ENCODE measurements at regions not wholly inside any gene's neighbourhood (a gene's known extent, or its start where the extent isn't known, plus 50 kb on each side); places are given as distances from the start of the nearest gene placed in this dataset.

DNA sequence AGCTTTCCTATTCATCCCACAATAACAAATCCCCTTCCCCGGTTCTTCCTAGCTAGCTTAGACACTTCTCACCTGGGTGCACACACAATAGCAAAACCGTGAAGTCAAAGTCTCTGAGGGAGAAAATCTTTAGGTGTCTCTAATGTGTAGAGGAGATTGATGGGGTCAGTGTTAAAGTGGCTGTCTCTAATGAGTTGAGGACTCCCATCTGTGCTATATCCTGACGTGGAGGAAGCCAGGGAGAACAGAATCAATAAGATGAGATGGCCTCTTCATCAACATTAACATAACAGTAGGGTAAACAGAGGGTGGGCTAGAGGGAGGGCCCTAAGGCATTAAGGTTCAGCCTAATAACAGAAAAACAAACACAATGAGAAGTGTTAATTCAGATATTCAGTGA lies 120.4 kb downstream of the SLC5A7 start:
- Histone ChIP-seq H2AFZ (ENCODE audit: low read length) (no peak overlapping the region), H4K8ac (ENCODE audit: low read depth, low read length) (no peak overlapping the region), H3K9me3 (replicated peaks in 1 of 2; ENCODE audit: control insufficient read depth in 2 of 2, insufficient read depth in 1 of 2, low read depth in 1 of 2, low read length in 2 of 2) (no peaks in the 10 kb centered on the region), H2BK120ac (ENCODE audit: low read depth, low read length) (no peak overlapping the region), H2AK5ac (ENCODE audit: low read depth, low read length) (no peak overlapping the region), H4K91ac (ENCODE audit: low read depth, low read length, poor library complexity) (no peak overlapping the region), H3K27me3 (ENCODE audit: control insufficient read depth in 3 of 3, insufficient read depth in 3 of 3, low read depth in 1 of 3, low read length in 3 of 3) (no peaks in the 10 kb centered on the region), H3K9ac (ENCODE audit: low read depth, low read length, poor library complexity) (no peak overlapping the region), H3K4ac (ENCODE audit: low read length) (no peak overlapping the region), H3K4me2 (ENCODE audit: insufficient read depth, low read length, poor library complexity, severe bottlenecking) (no peak overlapping the region), H3K27ac (replicated peaks; ENCODE audit: low read length) (no peak overlapping the region), H3K79me1 (ENCODE audit: low read depth, low read length) (no peaks in the 10 kb centered on the region), H3K4me1 (ENCODE audit: control insufficient read depth in 2 of 2, insufficient read depth in 1 of 2, low read depth in 1 of 2, low read length in 2 of 2) (no peaks in the 10 kb centered on the region), H2BK15ac (ENCODE audit: low read length) (no peak overlapping the region), H3K14ac (ENCODE audit: low read length) (no peak overlapping the region), H3K4me3 (ENCODE audit: low read length in 2 of 2) (no peak overlapping the region), H3K23ac (ENCODE audit: low read depth, low read length, poor library complexity) (no peak overlapping the region), H3K18ac (ENCODE audit: low read length) (no peak overlapping the region), H3K36me3 (replicated peaks in 1 of 2; ENCODE audit: control insufficient read depth in 2 of 2, insufficient read depth in 2 of 2, low read length in 2 of 2) (no peaks in the 10 kb centered on the region), H2BK5ac (ENCODE audit: low read length) (no peak overlapping the region), H2BK12ac (ENCODE audit: low read length) (no peak overlapping the region)
- WGBS, 2 donors (ENCODE audit: extremely low coverage in 2 of 2, insufficient read length in 2 of 2, insufficient replicate concordance in 1 of 2): no CpG with 5 or more reads among the region's 3 CpGs
- DNase-seq (ENCODE audit: low spot score): no peak

GRCh38 chr2:108111936-108112335 lies 125.6 kb downstream of the SLC5A7 start:
- H3K4me1 ChIP-seq (ENCODE audit: control insufficient read depth in 2 of 2, insufficient read depth in 1 of 2, low read depth in 1 of 2, low read length in 2 of 2): no peaks in the 10 kb centered on the region
- DNase-seq (ENCODE audit: low spot score): no peak
- H3K9ac ChIP-seq (ENCODE audit: low read depth, low read length, poor library complexity): no peak overlapping the region
- no peak overlapping the region for H3K27ac ChIP-seq (replicated peaks; ENCODE audit: low read length)
- H2AK5ac ChIP-seq (ENCODE audit: low read depth, low read length): no peak overlapping the region
- H3K36me3 ChIP-seq (replicated peaks in 1 of 2; ENCODE audit: control insufficient read depth in 2 of 2, insufficient read depth in 2 of 2, low read length in 2 of 2): no peaks in the 10 kb centered on the region
- no peak overlapping the region for H3K4ac ChIP-seq (ENCODE audit: low read length)
- no peak overlapping the region for H2BK15ac ChIP-seq (ENCODE audit: low read length)
- no peak overlapping the region for H2BK12ac ChIP-seq (ENCODE audit: low read length)
- WGBS, 2 donors (ENCODE audit: extremely low coverage in 2 of 2, insufficient read length in 2 of 2, insufficient replicate concordance in 1 of 2): no CpG with 5 or more reads among the region's 2 CpGs
- no peak overlapping the region for H3K4me3 ChIP-seq (ENCODE audit: low read length in 2 of 2)
- H4K91ac ChIP-seq (ENCODE audit: low read depth, low read length, poor library complexity): no peak overlapping the region
- H3K23ac ChIP-seq (ENCODE audit: low read depth, low read length, poor library complexity): no peak overlapping the region
- H3K4me2 ChIP-seq (ENCODE audit: insufficient read depth, low read length, poor library complexity, severe bottlenecking): no peak overlapping the region
- H3K14ac ChIP-seq (ENCODE audit: low read length): no peak overlapping the region
- no peaks in the 10 kb centered on the region for H3K27me3 ChIP-seq (ENCODE audit: control insufficient read depth in 3 of 3, insufficient read depth in 3 of 3, low read depth in 1 of 3, low read length in 3 of 3)
- H2BK5ac ChIP-seq (ENCODE audit: low read length): no peak overlapping the region
- H2BK120ac ChIP-seq (ENCODE audit: low read depth, low read length): no peak overlapping the region
- H4K8ac ChIP-seq (ENCODE audit: low read depth, low read length): no peak overlapping the region
- no peaks in the 10 kb centered on the region for H3K79me1 ChIP-seq (ENCODE audit: low read depth, low read length)
- H3K9me3 ChIP-seq (replicated peaks in 1 of 2; ENCODE audit: control insufficient read depth in 2 of 2, insufficient read depth in 1 of 2, low read depth in 1 of 2, low read length in 2 of 2): no peaks in the 10 kb centered on the region
- no peak overlapping the region for H2AFZ ChIP-seq (ENCODE audit: low read length)
- H3K18ac ChIP-seq (ENCODE audit: low read length): no peak overlapping the region

- Histone ChIP-seq H3K79me1 (ENCODE audit: low read depth, low read length) (no peaks in the 10 kb centered on the region), H3K4me2 (ENCODE audit: insufficient read depth, low read length, poor library complexity, severe bottlenecking) (no peak overlapping the region), H2AK5ac (ENCODE audit: low read depth, low read length) (no peak overlapping the region), H2BK120ac (ENCODE audit: low read depth, low read length) (no peak overlapping the region), H3K14ac (ENCODE audit: low read length) (no peak overlapping the region), H3K9ac (ENCODE audit: low read depth, low read length, poor library complexity) (no peak overlapping the region), H3K4ac (ENCODE audit: low read length) (no peak overlapping the region), H3K36me3 (replicated peaks in 1 of 2; ENCODE audit: control insufficient read depth in 2 of 2, insufficient read depth in 2 of 2, low read length in 2 of 2) (no peaks in the 10 kb centered on the region), H3K27ac (replicated peaks; ENCODE audit: low read length) (no peak overlapping the region), H3K4me1 (ENCODE audit: control insufficient read depth in 2 of 2, insufficient read depth in 1 of 2, low read depth in 1 of 2, low read length in 2 of 2) (no peaks in the 10 kb centered on the region), H3K9me3 (replicated peaks in 1 of 2; ENCODE audit: control insufficient read depth in 2 of 2, insufficient read depth in 1 of 2, low read depth in 1 of 2, low read length in 2 of 2) (no peaks in the 10 kb centered on the region), H3K18ac (ENCODE audit: low read length) (no peak overlapping the region), H2BK12ac (ENCODE audit: low read length) (no peak overlapping the region), H4K8ac (ENCODE audit: low read depth, low read length) (no peak overlapping the region), H3K4me3 (ENCODE audit: low read length in 2 of 2) (no peak overlapping the region), H2BK15ac (ENCODE audit: low read length) (no peak overlapping the region), H2AFZ (ENCODE audit: low read length) (no peak overlapping the region), H2BK5ac (ENCODE audit: low read length) (no peak overlapping the region), H3K27me3 (ENCODE audit: control insufficient read depth in 3 of 3, insufficient read depth in 3 of 3, low read depth in 1 of 3, low read length in 3 of 3) (no peaks in the 10 kb centered on the region), H4K91ac (ENCODE audit: low read depth, low read length, poor library complexity) (no peak overlapping the region), H3K23ac (ENCODE audit: low read depth, low read length, poor library complexity) (no peak overlapping the region)
- no CpG with 5 or more reads among the region's 3 CpGs for WGBS, 2 donors (ENCODE audit: extremely low coverage in 2 of 2, insufficient read length in 2 of 2, insufficient replicate concordance in 1 of 2)
- no peak for DNase-seq (ENCODE audit: low spot score)
Observed at GRCh38 chr2:108115868-108116267, 123.9 kb upstream of the SULT1C3 start.

GRCh38 chr2:108118996-108119395 lies 120.8 kb upstream of the SULT1C3 start:
- Histone ChIP-seq H4K91ac (ENCODE audit: low read depth, low read length, poor library complexity) (no peak overlapping the region), H3K9me3 (replicated peaks in 1 of 2; ENCODE audit: control insufficient read depth in 2 of 2, insufficient read depth in 1 of 2, low read depth in 1 of 2, low read length in 2 of 2) (no peaks in the 10 kb centered on the region), H2AFZ (ENCODE audit: low read length) (no peak overlapping the region), H3K4me2 (ENCODE audit: insufficient read depth, low read length, poor library complexity, severe bottlenecking) (no peak overlapping the region), H3K9ac (ENCODE audit: low read depth, low read length, poor library complexity) (no peak overlapping the region), H3K4me3 (ENCODE audit: low read length in 2 of 2) (no peak overlapping the region), H3K4ac (ENCODE audit: low read length) (no peak overlapping the region), H2BK12ac (ENCODE audit: low read length) (no peak overlapping the region), H2BK5ac (ENCODE audit: low read length) (no peak overlapping the region), H3K79me1 (ENCODE audit: low read depth, low read length) (no peaks in the 10 kb centered on the region), H2BK15ac (ENCODE audit: low read length) (no peak overlapping the region), H3K27me3 (ENCODE audit: control insufficient read depth in 3 of 3, insufficient read depth in 3 of 3, low read depth in 1 of 3, low read length in 3 of 3) (no peaks in the 10 kb centered on the region), H2AK5ac (ENCODE audit: low read depth, low read length) (no peak overlapping the region), H3K14ac (ENCODE audit: low read length) (no peak overlapping the region), H4K8ac (ENCODE audit: low read depth, low read length) (no peak overlapping the region), H3K23ac (ENCODE audit: low read depth, low read length, poor library complexity) (no peak overlapping the region), H3K18ac (ENCODE audit: low read length) (no peak overlapping the region), H2BK120ac (ENCODE audit: low read depth, low read length) (no peak overlapping the region), H3K36me3 (replicated peaks in 1 of 2; ENCODE audit: control insufficient read depth in 2 of 2, insufficient read depth in 2 of 2, low read length in 2 of 2) (no peaks in the 10 kb centered on the region), H3K27ac (replicated peaks; ENCODE audit: low read length) (no peak overlapping the region), H3K4me1 (ENCODE audit: control insufficient read depth in 2 of 2, insufficient read depth in 1 of 2, low read depth in 1 of 2, low read length in 2 of 2) (no peaks in the 10 kb centered on the region)
- DNase-seq (ENCODE audit: low spot score): no peak
- WGBS, 2 donors (ENCODE audit: extremely low coverage in 2 of 2, insufficient read length in 2 of 2, insufficient replicate concordance in 1 of 2): no CpG with 5 or more reads among the region's 2 CpGs
